ENCODE measurements at regions not wholly inside any gene's neighbourhood (a gene's known extent, or its start where the extent isn't known, plus 50 kb on each side); places are given as distances from the start of the nearest gene placed in this dataset.
"Not testable (repeated sequence)": the region's sequence is repeated elsewhere in the genome, so short reads cannot be mapped to it uniquely, and the experiment has no call there.

DNA sequence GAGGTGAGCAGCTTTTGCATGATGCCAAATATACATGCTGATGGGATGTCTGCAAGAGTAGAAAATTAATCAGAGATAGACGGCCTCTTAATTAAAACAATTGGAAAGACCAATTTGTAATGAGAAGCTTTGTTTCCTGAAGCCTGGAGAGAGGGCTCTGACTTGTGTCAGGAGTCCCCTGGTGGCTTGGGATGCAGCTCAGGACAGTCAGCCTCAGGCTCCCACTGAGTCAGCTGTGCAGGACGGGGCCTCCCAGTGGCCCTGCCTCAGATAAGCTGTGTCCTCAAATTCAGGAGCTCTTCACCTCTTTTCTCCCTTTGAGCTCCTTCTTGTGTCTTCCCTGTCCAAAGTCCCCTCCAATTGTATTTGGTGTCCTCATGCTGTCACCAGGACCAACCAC lies 438.9 kb upstream of the PODXL start:
- no peak overlapping the region for H3K4me3 ChIP-seq
- no peaks in the 10 kb centered on the region for H3K36me3 ChIP-seq
- no peaks in the 10 kb centered on the region for H3K9me3 ChIP-seq
- WGBS, 2 donors (ENCODE audit: low coverage in 1 of 2): 87 to 93% methylated on average over 1 to 2 of the region's 2 CpGs
- TF ChIP-seq, protein P1, sequence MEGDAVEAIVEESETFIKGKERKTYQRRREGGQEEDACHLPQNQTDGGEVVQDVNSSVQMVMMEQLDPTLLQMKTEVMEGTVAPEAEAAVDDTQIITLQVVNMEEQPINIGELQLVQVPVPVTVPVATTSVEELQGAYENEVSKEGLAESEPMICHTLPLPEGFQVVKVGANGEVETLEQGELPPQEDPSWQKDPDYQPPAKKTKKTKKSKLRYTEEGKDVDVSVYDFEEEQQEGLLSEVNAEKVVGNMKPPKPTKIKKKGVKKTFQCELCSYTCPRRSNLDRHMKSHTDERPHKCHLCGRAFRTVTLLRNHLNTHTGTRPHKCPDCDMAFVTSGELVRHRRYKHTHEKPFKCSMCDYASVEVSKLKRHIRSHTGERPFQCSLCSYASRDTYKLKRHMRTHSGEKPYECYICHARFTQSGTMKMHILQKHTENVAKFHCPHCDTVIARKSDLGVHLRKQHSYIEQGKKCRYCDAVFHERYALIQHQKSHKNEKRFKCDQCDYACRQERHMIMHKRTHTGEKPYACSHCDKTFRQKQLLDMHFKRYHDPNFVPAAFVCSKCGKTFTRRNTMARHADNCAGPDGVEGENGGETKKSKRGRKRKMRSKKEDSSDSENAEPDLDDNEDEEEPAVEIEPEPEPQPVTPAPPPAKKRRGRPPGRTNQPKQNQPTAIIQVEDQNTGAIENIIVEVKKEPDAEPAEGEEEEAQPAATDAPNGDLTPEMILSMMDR (IDR thresholded peaks at IDR 0.05): no peak
- TF ChIP-seq POLR2A (IDR thresholded peaks at IDR 0.05): no peak
- TF ChIP-seq POLR2AphosphoS5 (IDR thresholded peaks at IDR 0.05): no peak
- no peaks in the 10 kb centered on the region for H3K4me1 ChIP-seq
- no peaks in the 10 kb centered on the region for H3K27me3 ChIP-seq
- H3K27ac ChIP-seq: no peak overlapping the region
- ATAC-seq: no peak

DNA sequence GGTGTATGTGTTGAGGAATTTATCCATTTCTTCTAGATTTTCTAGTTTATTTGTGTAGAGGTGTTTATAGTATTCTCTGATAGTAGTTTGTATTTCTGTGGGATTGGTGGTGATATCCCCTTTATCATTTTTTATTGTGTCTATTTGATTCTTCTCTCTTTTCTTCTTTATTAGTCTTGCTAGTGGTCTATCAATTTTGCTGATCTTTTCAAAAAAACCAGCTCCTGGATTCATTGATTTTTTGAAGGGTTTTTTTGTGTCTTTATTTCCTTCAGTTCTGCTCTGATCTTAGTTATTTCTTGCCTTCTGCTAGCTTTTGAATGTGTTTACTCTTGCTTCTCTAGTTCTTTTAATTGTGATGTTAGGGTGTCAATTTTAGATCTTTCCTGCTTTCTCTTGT lies 424.6 kb upstream of the PODXL start:
- H3K27me3 ChIP-seq, H3K9me3 ChIP-seq, H3K36me3 ChIP-seq, H3K4me1 ChIP-seq, H3K27ac ChIP-seq, H3K4me3 ChIP-seq, ATAC-seq: not testable (repeated sequence)

DNA sequence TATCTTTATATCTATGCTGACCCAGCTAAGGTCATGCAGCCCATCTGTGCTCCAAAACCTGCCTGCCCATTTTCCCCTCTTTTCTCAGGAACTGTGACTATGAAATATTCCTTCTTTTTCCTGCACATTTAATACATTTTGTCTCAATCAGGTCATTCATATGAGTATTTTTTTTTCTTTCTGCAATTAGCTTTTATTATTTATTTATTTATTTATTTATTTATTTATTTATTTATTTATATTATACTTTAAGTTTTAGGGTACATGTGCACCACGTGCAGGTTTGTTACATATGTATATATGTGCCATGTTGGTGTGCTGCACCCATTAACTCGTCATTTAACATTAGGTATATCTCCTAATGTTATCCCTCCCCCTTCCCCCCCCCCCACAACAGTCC lies 421.7 kb upstream of the PODXL start:
- not testable (repeated sequence) for H3K36me3 ChIP-seq

DNA sequence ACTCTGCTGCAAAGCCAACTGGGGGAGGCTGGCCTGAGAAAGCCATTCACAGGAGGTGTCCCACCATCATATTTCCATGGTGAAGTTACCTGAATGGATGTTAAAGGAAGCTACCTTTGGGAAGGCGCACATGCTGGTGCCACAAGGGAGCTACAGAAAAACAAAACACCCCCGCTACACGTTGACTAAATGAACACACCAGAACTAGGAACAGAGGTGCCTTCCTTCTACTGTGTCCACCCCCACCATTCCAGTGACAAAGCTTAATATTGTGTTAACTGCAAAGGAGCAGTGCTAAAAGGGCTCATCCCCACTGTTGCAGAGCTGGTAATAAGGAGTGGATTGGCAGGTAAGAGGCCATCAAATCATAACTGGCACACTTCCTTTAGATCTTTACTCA lies 420.0 kb upstream of the PODXL start:
- Histone ChIP-seq H3K4me3 (no peak overlapping the region), H3K9me3 (no peaks in the 10 kb centered on the region), H3K36me3 (no peaks in the 10 kb centered on the region), H3K27ac (no peak overlapping the region), H3K27me3 (no peaks in the 10 kb centered on the region), H3K4me1 (no peaks in the 10 kb centered on the region)
- ATAC-seq: no peak
- 83 to 96% methylated on average over 3 of the region's 3 CpGs for WGBS, 2 donors (ENCODE audit: low coverage in 1 of 2)
- no peak for TF ChIP-seq EP300 (IDR thresholded peaks at IDR 0.05)

More for the DNA sequence above, 421.7 kb upstream of the PODXL start:
- 85% methylated on average over 2 of the region's 2 CpGs; no CpG with 5 or more reads in 1 of the 2 donors for WGBS, 2 donors (ENCODE audit: low coverage in 1 of 2)
- H3K9me3 ChIP-seq, H3K27ac ChIP-seq, H3K27me3 ChIP-seq, H3K4me3 ChIP-seq, H3K4me1 ChIP-seq, ATAC-seq: not testable (repeated sequence)

DNA sequence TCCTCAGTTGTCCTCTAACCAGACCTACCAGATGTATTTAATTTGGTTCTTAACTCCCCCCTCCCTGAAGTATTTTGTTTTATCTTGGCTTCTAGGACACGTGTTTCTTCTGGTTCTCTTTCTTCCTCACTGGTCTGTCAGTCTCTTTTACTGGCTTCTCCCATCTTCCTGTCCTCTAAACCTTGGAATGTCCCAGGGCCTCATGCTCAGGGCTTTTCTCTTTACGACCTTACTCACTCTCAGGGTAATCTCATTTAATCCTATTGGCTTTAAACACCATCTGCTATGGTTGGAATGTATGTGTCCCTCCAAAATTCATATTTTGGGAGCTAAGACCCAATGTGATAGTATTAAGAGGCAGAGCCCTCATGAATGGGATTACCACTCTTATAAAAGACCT lies 418.2 kb upstream of the PODXL start:
- 67 to 71% methylated on average over 2 of the region's 2 CpGs for WGBS, 2 donors (ENCODE audit: low coverage in 1 of 2)
- Histone ChIP-seq H3K27me3 (no peaks in the 10 kb centered on the region), H3K4me1 (no peaks in the 10 kb centered on the region), H3K36me3 (no peaks in the 10 kb centered on the region), H3K9me3 (no peaks in the 10 kb centered on the region), H3K27ac (no peak overlapping the region), H3K4me3 (no peak overlapping the region)
- ATAC-seq: no peak
- TF ChIP-seq, protein P1 (IDR thresholded peaks at IDR 0.05): no peak
- TF ChIP-seq POLR2AphosphoS5 (IDR thresholded peaks at IDR 0.05): no peak
- no peak for TF ChIP-seq EP300 (IDR thresholded peaks at IDR 0.05)
- TF ChIP-seq POLR2A (IDR thresholded peaks at IDR 0.05): no peak

DNA sequence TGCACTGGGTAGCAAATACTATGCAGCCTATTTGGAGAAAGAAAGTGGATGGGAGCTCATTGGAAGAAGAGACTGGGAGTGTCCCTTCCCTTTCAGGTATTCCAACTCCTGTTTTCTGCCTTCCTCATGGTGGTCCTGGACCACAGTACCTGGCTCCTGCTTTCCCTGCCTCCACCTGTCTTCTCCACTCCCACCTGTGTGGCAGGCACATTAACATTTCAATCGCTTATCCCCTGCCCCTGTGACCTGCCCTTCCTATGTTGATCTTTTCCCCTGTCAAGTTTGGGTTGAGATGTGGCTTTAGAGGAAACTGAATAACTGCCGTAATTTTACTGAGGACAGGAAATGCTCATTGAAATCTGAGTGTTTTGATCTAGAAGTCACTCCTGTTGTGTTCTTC lies 415.8 kb upstream of the PODXL start:
- H3K4me3 ChIP-seq: no peak overlapping the region
- WGBS, 2 donors (ENCODE audit: low coverage in 1 of 2): 41 to 73% methylated on average over 2 of the region's 2 CpGs
- ATAC-seq: no peak
- no peaks in the 10 kb centered on the region for H3K27me3 ChIP-seq
- no peak overlapping the region for H3K27ac ChIP-seq
- TF ChIP-seq POLR2A (IDR thresholded peaks at IDR 0.05) (no peak), EP300 (IDR thresholded peaks at IDR 0.05) (no peak), POLR2AphosphoS5 (IDR thresholded peaks at IDR 0.05) (no peak)
- TF ChIP-seq, protein P1 (IDR thresholded peaks at IDR 0.05): no peak
- no peaks in the 10 kb centered on the region for H3K36me3 ChIP-seq
- H3K9me3 ChIP-seq: no peaks in the 10 kb centered on the region
- H3K4me1 ChIP-seq: no peaks in the 10 kb centered on the region

DNA sequence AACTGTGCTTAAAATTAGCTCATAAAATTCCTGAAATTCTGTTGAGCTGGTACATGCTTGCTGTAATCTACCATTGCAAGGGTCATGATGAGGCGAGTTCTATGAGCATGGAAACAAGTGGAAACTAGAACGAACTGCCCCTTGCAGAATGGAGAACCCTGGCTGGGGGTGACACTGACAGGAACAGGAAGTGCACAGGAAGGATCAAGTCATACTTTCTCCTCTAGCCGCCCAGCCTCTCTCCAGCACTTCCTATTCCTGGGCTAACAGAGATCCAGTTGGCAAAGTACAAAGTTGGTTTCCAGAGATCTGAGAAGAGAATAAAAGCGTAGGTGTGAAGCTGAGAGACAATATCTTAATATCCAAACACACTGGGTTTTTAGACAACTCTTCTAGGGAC lies 414.2 kb upstream of the PODXL start:
- WGBS, 2 donors (ENCODE audit: low coverage in 1 of 2): 71 to 76% methylated on average over 4 of the region's 4 CpGs
- H3K27me3 ChIP-seq: no peaks in the 10 kb centered on the region
- H3K36me3 ChIP-seq: no peaks in the 10 kb centered on the region
- H3K4me3 ChIP-seq: no peak overlapping the region
- H3K4me1 ChIP-seq: no peaks in the 10 kb centered on the region
- ATAC-seq: no peak
- TF ChIP-seq POLR2A (IDR thresholded peaks at IDR 0.05) (no peak), POLR2AphosphoS5 (IDR thresholded peaks at IDR 0.05) (no peak), EP300 (IDR thresholded peaks at IDR 0.05) (no peak)
- TF ChIP-seq, protein P1 (IDR thresholded peaks at IDR 0.05): no peak
- no peak overlapping the region for H3K27ac ChIP-seq
- H3K9me3 ChIP-seq: no peaks in the 10 kb centered on the region

All from gastroesophageal sphincter (tissue), 4 donors.